ENCODE measurements at regions not wholly inside any gene's neighbourhood (a gene's known extent, or its start where the extent isn't known, plus 50 kb on each side); places are given as distances from the start of the nearest gene placed in this dataset.
"Not testable (repeated sequence)": the region's sequence is repeated elsewhere in the genome, so short reads cannot be mapped to it uniquely, and the experiment has no call there.

DNA sequence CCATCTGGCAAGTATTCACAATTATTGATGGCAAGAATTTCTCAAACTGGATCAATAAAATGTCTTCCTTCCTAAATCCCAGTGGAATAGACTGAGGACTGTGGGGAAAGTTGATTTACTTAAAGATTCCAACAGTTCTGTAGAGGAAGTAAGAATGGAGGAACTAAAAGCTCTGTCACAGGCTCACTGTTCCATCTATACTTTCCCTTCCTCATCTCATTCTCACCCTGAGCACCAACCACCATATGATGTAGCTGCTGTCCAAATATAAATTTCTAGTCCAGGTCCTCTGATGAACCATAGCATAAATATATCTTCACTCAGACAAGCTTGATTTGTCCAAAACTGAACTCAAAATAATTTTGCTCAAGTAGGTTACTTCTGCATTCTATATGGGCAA is 786.9 kb downstream of the TTLL7 start:
- DNase-seq: not testable (repeated sequence)

GRCh38 chr1:83208540-83208939 is 790.4 kb downstream of the TTLL7 start:
- DNase-seq: not testable (repeated sequence)

- DNase-seq: not testable (repeated sequence)
Measured at GRCh38 chr1:83194610-83195009, 804.3 kb downstream of the TTLL7 start.

GRCh38 chr1:83182033-83182728 is 816.8 kb downstream of the TTLL7 start:
- DNase-seq: not testable (repeated sequence)

DNA sequence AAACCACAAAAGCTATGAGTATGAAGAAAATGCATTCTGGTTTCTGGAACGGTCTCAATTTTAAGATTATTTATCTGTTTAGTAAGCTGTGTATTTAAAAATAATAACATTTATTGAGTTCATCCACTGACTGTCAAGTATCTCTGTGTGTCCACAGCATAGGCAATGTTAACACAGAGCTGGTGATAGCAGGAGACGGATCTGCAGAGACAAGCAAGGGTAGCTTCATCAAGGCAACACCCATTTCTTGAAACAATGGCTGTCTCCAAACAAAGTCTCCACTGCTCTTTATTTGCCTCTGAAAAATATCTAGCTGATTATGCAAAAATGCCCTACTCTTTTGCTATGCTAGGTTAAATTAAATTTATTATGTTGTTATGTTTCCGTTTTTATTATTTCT is 818.3 kb downstream of the TTLL7 start:
- not testable (repeated sequence) for DNase-seq

DNA sequence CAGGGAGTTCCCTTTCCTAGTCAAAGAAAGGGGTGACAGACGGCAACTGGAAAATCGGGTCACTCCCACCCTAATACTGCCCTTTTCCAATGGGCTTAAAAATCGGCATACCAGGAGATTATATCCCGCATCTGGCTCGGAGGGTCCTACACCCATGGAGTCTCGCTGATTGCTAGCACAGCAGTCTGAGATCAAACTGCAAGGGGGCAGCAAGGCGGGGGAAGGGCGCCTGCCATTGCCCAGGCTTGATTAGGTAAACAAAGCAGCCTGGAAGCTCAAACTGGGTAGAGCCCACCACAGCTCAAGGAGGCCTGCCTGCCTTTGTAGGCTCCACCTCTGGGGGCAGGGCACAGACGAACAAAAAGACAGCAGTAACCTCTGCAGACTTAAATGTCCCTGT is 831.3 kb downstream of the TTLL7 start:
- DNase-seq: not testable (repeated sequence)

DNA sequence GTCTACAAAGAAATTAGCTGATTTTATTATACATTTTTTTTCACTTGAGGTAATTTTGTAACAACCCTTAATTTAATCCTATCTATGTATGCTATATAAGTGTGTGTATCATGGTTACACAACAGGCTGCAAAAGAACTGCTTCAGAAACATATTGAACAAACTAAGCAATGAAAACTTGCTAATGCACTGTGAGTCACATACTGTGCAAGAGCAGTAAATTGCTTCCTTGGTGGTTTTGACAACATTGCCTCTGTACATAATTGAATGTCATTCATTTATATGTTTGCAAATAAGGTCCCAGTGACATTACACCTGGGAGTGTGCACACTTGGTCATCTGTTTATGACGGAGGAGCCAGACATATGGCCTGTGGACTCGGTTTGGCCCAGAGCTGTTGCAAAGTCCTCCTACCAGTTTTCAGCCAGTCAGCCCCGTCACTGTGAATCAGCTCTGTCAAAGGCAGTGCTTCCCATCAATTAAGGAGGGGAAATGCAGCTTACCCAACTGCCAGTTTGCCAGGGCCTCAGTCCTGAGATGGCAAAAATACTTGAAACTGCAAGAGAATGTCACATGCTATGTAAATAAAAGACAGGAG is 835.0 kb downstream of the TTLL7 start:
- not testable (repeated sequence) for DNase-seq

DNA sequence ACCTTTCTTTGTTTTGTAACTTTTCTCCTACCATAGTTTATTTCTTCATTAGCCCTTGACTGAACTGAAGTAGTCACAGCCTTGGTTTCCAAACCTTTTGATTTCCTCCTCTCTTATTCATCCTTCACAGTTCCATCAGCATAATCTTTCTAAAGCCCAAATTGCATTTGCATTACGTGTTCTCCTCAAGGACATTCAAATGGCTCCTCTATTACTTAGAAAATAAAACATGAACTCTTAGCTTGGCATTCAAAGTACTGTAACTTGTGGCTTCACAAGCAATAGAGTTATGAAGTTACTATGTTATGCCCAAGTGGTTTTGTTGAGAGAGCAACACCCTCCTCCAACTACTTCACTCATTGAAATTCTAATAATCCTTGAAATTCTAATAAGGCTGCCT is 840.0 kb downstream of the TTLL7 start:
- not testable (repeated sequence) for DNase-seq

GRCh38 chr1:83154306-83154705 is 844.6 kb downstream of the TTLL7 start:
- not testable (repeated sequence) for DNase-seq

GRCh38 chr1:83151167-83151898 is 847.6 kb downstream of the TTLL7 start:
- not testable (repeated sequence) for DNase-seq

DNA sequence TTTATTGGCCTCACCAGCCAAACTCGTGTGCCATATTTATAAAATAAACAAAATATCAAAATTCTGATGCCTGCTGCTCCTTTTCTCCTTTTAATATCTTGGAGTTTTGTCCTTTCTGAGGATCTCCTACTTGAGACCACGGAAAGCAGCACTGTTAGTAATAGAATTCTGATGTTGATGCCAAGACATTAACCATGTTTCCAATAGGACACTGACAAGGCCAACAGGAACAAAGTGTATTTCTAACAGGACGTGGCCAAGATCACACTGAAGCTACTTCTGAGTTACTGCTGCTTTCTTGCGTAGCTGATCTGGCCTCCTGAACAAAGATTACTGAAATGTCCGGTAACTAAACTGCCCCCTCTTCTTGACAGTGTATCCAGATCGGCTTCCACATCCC is 848.5 kb downstream of the TTLL7 start:
- DNase-seq: not testable (repeated sequence)

GRCh38 chr1:83145820-83146219 is 853.1 kb downstream of the TTLL7 start:
- not testable (repeated sequence) for DNase-seq

DNA sequence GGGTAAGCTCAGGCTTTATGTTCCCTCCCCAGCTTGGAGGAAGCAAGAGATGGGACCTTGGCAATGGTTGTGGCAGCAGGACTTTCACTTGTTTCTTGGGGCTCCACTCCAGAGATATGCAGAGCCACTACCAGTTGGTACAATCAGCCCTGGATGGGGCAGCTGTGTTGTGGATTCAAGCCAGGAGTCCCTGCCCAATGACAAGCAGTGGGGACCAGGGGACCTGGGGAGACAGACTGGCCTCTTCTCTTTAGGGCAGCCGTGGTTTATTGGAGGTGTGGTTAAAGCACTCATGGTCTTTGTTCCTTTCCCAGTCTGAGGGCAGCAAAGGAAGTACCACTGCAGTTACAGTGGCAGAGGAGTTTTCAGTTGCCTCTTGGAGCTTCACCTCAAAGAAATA is 856.1 kb downstream of the TTLL7 start:
- not testable (repeated sequence) for DNase-seq

DNA sequence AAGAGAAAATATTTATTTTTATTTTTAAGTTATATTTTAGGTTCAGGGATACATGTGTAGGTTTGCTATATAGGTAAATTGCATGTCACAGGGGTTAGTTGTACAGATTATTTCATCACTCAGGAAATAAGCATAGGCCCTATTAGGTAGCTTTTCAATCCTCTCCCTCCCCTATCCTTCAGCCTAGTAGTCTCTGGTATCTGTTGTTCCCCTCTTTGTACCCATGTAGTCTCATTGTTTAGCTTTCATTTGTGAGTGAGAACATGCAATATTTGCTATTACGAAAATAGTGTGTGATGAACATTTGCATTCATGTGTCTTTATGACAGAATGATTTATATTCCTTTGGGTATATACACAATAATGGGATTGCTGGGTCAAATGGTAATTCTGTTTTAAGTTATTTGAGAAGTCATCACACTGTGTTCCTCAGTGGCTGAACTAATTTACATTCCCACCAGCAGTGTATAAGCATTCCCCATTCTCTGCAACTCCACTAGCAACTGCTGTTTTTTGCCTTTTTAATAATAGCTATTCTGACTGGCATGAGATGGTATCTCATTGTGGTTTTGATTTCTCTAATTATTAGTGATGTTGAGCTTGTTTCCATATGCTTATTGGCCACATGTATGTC is 863.3 kb downstream of the TTLL7 start:
- not testable (repeated sequence) for DNase-seq

GRCh38 chr1:83134322-83135014 is 864.5 kb downstream of the TTLL7 start:
- not testable (repeated sequence) for DNase-seq

GRCh38 chr1:83131692-83131955 is 867.3 kb downstream of the TTLL7 start:
- DNase-seq: no peak

DNA sequence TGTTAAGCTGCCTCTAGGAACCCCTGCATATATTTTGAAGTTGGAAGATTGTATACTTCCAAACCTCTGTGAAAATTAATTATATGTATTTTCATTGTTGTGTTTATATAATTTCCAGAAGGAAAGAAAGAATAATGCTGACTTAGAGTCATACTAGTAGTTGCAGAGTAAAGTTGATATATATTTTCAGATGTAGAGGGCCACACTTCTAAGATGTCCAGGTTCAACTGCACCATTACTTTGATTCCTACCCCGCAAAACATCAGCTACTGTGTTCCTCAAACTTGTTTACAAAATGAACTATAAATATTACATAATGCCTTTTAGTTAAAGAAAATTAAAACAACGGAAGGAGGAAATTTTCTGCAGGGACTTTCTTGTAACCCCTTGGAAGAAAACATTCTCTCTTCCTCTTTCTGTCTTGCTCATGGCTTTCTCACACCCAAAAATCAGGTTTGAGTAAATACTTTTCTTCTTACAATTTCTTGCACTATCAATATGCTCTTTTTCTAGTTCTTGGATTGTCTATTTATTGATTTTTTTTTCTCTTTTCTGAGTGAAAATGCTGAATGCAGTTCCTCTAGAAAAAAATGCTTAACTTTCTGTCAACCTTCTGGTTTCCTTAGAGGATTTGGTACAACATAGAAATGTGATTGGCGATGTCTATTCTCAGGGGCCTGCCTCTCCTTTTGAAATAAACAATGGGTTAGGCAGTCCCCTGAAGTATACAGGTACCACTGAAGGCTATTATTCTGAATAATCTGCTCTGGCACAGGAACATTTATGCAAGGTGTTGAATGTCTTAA is 867.8 kb downstream of the TTLL7 start:
- DNase-seq: no peak

- no peak for DNase-seq
Measured at GRCh38 chr1:83129107-83129506, 869.8 kb downstream of the TTLL7 start.

GRCh38 chr1:83125456-83125855 is 873.5 kb downstream of the TTLL7 start:
- DNase-seq: no peak

GRCh38 chr1:83123019-83123418 is 875.9 kb downstream of the TTLL7 start:
- DNase-seq: no peak

- DNase-seq: no peak
Measured at GRCh38 chr1:83118472-83118871, 880.5 kb downstream of the TTLL7 start.

DNA sequence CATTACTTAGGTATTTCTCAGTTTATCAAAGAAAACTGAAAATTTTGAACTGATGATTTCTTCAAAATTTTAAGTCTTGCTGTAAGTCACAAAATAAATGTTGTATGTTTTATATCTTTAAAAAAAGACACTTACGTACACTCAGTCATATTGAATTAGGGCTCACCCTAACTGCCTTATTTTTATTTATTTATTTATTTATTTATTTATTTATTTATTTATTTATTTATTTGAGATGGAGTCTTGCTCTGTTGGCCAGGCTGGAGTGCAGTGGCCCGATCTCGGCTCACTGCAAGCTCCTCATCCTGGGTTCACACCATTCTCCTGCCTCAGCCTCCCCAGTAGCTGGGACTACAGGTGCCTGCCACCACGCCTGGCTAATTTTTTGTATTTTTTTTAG is 881.9 kb downstream of the TTLL7 start:
- not testable (repeated sequence) for DNase-seq

Data from suppressor macrophage treated with lipopolysaccharide for 1 hour (primary cell).